GM20431 (cell line): ENCODE measurements at regions not wholly inside any gene's neighbourhood (a gene's known extent, or its start where the extent isn't known, plus 50 kb on each side); places are given as distances from the start of the nearest gene placed in this dataset.

Source experiments
- in situ Hi-C: fragments of 300-500 bp; cut with MseI, MboI; formaldehyde crosslinking; loops from one replicate; pipeline ENCODE4 v1.15.0; 2020; ENCODE audit warnings: low sequenced_read_pairs; ENCODE audit not compliant: unreplicated experiment

DNA sequence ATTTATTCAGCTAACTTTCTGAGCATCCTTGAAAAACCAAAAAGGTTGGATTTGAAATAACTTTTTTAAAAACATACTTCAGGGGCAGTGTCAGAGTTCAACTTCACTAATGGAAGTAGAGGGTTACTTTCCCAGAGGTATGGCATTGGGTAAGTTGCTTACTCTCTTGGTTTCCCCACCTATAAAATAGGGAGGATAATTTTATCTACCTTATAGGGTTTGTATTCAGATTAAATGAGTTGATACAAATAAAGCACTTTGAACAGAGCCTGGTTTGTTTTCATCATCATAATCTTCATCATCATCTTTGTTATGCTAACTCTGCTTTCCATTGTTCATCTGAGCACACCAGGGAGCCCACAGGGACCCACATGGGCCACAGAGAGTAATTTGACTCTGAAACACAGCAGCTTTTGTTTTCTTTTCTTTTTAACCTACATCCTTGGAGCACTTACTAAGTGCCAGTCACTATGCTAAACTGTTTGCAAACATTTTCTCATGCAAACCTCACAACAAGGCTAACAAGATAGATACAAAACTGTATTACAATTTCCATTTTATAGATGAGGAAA, 179.1 kb upstream of the SLC24A2 start:
- in situ Hi-C loops: no loop called here

DNA sequence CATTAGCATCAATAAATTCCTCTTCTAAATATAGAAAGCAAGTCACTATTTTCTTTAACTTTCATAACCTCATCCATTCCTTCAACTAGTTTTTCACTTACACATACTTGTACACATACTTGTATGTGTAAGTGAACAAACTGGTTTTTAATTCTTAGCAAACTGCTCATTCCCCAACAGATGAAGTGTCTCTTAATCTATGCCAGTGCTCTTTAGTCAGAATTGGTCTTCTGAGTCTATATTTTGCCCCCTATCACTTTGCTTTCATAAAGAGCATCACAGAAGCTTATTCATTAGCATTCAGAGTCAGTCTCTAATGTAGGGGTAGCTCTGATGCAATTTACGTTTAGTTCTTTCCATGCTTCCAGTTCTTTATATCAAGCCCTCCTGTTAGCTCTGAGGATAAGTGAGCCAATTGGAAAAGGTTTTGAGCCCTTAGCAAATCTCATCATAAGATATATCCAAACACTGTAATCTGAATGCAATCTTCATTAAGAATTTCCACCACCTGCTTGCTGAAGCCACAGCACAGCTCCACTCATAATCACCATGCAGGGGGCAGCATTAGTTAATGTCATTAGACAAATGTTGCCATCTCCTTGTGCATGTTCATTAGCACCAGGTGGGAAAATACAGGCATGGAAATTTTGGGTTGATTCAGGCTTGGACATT, 178.5 kb upstream of the SLC24A2 start:
- in situ Hi-C loops: no loop called here

DNA sequence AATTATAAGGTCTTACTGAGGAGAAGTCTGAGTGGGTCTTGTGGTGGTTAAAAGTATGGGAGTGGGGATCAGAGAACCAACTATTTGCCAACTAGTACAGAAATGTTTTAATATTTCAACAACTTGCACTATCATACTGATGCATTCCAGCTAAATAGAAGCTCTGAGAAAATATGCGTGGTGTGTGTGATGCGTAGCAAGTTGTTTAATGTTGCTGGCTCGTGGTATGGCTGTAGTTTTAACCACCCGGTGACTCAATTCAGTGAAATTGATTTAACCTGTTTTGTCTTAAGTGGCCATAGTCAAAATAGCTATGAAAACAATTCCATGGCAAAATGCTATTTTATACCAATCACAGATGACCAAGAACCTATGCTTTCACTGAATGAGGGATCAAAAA, 176.5 kb upstream of the SLC24A2 start:
- in situ Hi-C loops: no loop called here

DNA sequence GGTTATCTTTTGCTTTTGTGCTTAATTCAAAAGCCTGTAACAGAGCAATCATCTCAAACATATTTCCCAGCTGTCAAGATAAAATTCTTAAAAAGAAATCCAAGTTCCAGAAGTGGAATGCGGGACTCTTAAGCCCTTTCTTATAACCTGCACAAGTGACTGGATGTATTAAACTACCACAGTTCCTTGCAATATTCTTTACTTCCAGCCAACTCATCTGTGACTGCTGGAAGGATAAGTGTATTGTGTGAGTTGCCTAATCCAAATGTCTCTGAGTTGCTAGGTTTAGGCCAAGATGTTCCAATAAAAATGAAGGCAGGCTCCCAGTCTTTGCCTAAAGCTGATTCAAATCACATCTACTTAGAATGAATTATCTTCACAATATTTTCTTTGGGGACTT, 159.2 kb upstream of the SLC24A2 start:
- in situ Hi-C loops: loop anchor here (25.0 kb wide), 2 partner anchors 664 to 989 kb away; partner anchors contain the start of gene MLLT3

DNA sequence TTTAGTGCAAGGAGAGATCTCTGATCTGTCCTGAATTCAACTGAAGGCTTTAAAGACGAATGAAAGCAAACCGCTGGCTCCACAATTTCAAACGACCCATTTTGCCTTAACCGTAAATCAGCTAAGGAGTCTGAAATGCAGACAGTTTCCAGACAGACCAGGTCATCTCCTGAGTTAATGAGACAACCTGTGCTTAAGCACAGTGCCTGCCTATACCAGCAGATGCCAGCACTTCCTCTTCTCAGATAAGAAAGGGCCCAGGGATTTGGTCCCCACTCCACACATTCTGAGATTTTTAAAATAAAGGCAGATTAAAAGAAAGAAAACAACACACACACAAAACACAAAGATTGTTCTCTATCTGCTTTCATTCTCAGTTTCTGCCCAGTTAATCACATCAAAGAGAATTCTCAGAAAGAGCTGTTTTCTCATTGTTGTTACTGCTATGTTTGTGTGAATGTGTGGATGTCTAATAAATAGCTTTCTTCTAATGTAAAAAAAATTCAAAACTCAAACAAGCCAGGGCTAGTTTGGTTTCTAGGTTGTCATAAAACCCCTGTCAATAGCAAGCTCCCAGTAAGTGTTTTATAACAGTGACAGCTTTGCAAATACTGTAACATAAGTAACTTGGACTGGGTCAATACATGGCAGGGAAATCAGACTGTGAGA, 157.7 kb upstream of the SLC24A2 start:
- in situ Hi-C loops: loop anchor here (25.0 kb wide), 2 partner anchors 666 to 991 kb away; partner anchors contain the start of gene MLLT3

DNA sequence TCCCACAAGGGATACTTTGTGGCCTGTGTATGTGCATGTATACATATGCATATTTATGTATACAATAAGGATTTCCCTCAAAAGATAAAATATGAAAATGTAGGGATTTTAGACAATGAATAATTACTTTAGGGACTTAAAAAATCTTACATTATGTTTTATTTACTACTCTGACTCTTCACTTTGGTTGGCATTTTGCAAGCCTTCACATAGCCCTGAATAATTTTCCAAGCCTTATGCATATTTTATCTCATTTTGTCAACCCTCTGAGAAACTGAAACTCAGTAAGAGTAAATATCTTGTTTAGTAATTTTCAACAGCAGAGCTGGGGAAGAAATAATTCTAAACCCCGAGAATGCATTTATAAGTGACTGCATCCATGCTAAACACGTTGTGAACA, 153.0 kb upstream of the SLC24A2 start:
- in situ Hi-C loops: loop anchor here (25.0 kb wide), 2 partner anchors 670 to 995 kb away; partner anchors contain the start of gene MLLT3

DNA sequence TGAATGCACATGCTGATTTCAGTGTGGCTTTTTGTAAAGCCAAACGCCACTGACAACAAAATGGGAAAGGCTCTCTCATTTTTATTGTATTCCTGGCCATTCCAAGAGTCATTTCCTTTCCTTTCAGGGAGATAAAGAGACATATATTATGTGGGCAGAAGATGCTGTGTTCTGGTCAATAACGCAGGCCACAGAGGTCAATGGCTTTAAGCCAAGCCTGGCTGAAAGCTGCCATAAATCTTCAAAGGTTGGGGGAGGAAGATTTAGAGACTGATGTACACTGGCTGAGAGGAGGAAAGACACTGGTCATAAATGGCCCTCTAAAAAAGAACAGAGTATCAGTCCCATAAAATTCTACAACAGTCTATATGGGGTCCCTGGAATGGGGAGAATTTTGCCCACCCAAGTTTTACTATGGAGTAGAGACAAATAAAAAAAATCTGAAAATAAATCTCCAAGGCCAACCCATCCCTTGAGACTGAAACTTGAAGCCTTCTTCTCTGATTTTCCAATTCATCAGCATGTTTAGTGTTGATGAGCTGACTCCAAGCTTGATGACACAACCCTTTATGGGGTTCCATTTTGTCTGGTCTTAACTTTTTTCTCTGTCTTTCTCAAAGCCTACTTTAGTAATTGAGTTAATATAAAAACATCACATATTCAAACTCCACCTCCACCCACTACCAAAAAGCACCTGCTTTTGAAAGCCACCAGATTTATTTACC, 152.1 kb upstream of the SLC24A2 start:
- in situ Hi-C loops: loop anchor here (25.0 kb wide), 2 partner anchors 671 to 996 kb away; partner anchors contain the start of gene MLLT3

DNA sequence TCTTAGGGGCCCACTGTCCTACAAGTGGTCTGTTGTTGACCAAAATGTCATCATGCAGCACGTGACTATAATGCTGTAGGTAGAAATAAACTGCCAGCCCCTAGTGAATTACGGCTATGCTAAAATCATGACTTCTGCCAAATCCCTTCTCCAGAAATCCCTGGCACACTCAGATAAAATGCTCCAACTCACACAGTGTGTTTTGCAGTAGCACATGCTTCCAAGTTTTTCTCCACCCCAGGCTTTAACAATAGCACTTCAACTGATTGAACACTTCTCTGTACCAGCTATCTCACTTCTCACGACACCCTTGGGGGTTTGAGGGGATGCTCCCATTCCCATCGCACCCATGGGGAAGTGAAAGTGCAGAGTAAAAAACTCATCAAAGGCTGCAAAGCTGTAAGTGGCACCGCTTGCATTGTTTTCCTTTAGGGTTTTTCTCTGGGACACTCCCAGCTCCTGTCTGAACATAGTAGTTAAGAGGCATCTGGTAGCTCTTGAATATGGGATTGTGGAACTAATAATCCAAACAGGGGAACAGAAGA, 151.0 kb upstream of the SLC24A2 start:
- in situ Hi-C loops: loop anchor here (25.0 kb wide), 2 partner anchors 672 to 997 kb away; partner anchors contain the start of gene MLLT3

DNA sequence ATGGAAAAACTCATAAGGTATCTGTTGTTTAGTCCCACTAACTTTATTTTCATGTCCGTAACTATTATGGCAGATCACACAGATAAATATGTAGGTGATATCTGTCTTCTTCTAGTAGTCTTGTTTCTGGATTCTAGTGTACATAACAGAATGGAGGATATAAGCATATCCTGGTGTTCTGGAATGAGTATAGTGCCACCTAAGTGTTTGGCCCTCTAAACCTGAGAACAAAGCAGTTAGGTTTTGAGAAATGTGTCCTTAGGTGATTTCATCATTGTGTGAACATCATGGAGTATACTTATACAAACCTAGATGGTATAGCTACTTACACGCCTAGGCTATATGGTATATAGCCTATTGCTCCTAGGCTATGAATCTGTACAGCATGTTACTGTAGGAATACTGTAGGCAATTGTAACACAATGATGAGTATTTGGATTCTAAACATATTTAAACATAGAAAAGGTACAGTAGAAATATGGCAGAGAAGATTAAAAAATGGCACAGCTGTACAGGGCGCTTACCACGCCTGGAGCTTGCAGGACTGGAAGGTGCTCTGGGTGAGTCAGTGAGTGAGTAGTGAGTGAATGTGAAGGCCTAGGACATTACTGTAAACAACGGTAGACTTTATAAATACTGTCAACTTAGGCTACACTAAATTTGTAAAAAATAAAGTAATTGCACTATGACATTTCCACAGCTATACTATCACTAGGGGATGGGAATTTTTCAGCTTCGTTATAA, 150.3 kb upstream of the SLC24A2 start:
- in situ Hi-C loops: loop anchor here (25.0 kb wide), 2 partner anchors 673 to 998 kb away; partner anchors contain the start of gene MLLT3

DNA sequence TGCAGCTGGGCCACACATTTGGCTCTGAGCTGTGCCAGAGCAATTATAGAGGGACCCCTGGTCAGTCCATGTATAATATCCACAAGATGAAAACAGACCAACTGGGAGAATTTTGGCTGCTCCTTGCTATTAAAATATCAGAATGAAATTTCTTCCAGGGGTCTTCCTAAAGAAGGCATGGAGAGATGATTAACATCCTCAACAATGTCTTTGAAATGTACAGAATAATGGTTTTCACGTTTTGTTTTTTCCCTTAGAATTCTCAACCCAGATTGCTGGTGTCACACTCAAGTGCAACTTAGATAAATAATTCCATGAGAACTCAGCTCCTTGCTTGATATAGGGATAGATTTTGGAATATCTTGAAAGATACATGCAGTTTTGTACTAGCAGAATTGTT, 148.3 kb upstream of the SLC24A2 start:
- in situ Hi-C loops: loop anchor here (25.0 kb wide), 2 partner anchors 675 to 1000 kb away; partner anchors contain the start of gene MLLT3

DNA sequence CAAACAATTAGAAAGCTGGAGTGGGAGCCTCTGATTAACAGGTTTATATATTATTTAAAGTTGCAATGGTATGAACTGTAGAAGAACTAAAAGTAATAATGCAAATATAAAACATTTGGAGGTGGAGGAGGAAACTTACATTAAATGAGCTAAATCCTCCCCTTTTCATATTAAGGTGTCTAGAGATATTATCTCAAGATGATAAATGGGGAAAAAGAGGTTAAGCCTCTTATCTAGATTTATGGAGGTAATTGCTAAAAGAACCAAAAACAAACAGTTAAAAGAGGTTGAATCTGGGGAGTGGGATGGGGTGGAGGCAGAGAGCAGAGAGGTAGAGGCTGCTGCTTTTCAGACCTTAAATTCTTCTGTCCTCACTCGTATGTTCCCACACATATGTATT, 147.8 kb upstream of the SLC24A2 start:
- in situ Hi-C loops: loop anchor here (25.0 kb wide), 2 partner anchors 676 to 1001 kb away; partner anchors contain the start of gene MLLT3

DNA sequence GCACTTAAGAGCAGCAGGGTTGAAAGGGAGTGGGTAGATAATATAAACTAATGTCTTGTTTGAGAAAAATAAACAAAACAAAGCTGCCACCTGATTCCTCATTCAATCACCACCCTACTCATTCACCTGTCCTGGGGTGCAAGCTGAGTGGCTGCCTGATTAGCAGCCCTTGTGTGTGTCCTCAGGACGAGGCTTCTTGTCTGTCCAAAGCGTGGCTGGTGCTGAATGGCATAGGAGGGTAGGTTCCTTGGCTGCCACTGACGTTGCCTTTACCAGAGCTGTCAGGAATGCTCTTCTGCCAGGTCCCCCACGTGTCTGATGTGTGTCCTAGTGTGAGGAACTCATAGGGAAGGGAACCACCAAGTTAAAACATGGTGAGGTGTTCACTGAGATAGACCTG, 146.6 kb upstream of the SLC24A2 start:
- in situ Hi-C loops: loop anchor here (25.0 kb wide), 2 partner anchors 677 to 1002 kb away; partner anchors contain the start of gene MLLT3

DNA sequence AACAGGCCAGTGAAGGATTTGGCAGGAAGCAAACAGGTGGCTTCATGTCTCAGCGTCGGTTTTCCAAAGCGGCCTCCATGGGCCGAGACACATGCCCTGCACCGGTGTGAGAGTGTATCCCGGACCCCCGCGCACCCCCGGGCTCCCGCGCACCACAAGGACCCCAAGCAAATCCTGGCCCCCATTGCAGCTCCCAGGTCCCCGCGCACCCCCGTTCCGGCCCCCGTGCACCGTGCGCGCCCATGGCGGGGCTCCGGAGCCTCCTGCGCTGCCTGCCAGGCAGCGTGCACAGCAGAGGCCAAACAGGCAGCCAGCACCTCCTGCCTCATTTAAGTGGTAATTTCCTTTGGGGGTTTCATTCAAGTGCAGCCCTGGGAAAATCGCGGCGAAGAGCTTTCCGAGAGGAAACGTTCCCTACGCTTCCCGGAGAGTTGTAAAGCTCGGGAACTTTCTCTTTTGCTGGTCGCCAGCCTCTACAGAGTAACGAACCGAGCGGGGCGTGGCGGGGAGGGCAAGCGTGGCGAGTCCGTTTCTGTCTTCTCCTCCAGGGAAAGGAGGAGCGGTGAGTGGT, 145.5 kb upstream of the SLC24A2 start:
- in situ Hi-C loops: loop anchor here (25.0 kb wide), 2 partner anchors 678 to 1003 kb away; partner anchors contain the start of gene MLLT3

DNA sequence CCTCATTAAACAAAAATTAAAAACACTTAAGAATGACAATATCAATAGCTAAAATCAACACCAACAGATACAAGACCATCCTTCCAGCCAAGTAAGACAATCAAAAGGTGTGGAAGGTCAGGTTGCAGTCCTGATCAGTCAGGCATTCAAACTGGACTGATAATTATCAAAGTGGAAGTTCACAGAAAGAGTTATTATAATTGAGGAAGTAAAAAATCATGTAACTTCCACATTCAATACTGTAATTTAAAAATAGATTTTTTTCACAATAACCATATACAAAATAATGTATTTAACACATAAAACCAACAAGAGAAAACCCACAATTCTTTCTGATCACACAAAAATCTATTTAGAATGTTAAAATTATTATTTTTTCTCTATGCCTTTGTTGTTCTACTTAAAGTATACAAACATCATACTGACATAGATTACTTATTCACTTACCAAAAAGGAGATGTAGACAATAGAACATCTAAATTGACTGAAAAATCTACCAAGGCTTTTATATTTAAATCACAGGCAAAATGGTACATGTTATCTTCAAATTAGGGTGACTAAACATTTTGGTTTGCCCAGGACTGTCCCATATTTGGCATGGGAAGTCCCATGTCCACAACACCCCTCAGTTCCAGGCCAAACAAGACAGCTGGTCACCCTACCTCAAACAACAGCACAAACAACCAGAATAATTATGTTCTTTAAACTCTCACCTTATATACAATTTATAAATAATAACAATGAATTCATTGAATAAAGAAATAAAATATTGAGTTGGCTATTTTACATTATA, 142.5 kb upstream of the SLC24A2 start:
- in situ Hi-C loops: loop anchor here (25.0 kb wide), 2 partner anchors 681 to 1006 kb away; partner anchors contain the start of gene MLLT3

DNA sequence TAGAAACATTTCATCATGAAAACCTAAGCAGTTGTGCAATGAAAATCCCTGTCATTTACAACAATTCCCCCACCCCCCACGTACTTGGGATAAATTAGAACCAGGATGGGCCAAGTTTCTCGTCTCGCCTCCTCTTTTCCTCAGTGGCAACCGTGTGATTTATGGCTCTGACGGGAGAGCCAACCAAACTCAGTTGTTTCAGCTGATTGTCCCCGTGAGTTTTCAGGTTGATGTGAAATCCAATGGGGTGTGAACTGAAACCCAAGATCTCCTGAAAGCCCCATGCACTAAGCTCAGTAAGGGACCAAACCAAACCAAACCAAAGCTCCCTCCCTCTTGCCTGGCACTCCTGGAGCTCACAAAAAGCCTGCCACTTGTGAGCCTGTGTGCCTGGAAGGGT, 138.7 kb upstream of the SLC24A2 start:
- in situ Hi-C loops: loop anchor here (25.0 kb wide), 2 partner anchors 685 to 1010 kb away; partner anchors contain the start of gene MLLT3

DNA sequence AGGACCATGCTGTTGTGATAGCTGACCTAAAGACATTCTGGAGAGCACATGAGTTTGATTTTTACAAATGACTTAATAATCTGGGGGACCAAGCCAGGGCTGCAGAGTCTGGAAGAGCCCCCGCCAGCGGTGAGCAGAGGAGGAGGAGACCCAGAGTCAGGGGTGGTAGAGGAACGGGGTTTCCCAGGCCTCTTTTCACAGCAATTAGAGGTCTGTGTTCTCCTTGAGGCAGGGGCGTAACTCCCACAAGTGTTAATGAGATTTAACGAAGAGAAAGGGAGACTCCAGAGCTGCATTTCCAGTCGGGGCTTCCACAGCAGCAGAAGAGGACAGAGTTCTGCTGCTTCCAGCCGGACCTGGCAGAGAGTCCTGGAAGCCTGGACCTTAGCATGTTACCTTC, 137.9 kb upstream of the SLC24A2 start:
- in situ Hi-C loops: loop anchor here (25.0 kb wide), 2 partner anchors 686 to 1011 kb away; partner anchors contain the start of gene MLLT3

DNA sequence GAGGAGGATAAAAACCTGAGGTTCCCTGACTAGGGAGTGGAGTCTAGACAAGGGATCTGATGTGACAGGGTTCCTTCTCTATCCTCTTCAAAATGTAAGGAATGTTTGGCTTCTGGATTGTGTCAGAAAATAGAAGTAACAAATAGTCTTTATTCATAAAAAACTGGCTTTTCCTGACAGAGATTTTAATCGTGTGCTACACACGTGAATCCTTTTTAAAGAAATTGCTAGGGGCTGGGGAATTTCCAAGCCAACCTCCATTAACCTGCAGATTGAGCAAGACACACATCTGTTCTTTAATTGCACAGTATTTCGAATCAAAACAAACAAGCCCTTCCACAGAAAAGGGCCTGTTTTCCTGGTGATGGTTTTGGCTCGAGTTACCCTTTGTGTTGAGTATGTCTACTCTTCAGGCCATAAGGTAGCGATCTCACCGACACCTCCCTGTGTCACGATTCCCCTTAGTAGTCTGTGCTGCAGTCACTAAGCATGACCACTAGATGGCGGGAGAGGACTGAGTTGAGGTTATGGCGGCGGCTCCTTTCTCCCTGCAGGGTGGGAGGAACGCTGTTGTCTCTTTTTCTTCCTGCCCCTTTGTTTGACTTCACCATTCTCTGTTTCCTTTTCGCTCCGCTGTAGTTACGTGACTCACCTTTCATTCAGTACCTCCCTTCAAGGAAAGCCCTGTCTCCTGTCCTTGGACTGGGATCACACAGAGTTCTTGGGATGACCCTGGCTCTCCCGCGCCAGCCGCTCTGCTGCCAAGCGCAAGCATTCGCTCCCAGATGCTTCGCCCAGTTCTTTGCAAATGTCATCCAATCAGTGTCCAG, 137.1 kb upstream of the SLC24A2 start:
- in situ Hi-C loops: loop anchor here (25.0 kb wide), 2 partner anchors 686 to 1011 kb away; partner anchors contain the start of gene MLLT3
